ENCODE measurements at regions not wholly inside any gene's neighbourhood (a gene's known extent, or its start where the extent isn't known, plus 50 kb on each side); places are given as distances from the start of the nearest gene placed in this dataset.

DNA sequence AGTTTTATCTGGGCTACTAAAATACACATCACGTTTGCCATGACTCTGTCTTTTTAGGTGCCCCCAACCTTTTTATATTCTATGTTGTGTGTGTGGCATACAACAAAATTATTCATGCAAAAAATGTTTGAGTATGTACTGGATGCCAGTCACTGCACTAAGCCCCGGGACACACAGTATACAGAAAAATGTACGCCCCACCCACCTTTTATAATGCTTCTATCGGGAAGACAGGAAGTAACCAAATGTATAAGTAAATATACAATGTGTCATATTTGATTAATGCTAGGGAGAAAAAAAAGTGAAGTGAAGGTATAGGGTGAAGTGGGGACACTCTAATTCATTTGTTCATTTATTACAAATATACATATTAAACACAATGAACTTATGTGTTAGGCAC, 503.4 kb upstream of the MDFIC2 start:
- Histone ChIP-seq H3K4me1 (ENCODE audit: control insufficient read depth, extremely low read depth, insufficient read depth, low read length) (no peaks in the 10 kb centered on the region), H3K4me2 (ENCODE audit: insufficient read depth, low read length) (no peak overlapping the region), H3K9me3 (replicated peaks; ENCODE audit: control insufficient read depth, insufficient read depth, low read length) (no peaks in the 10 kb centered on the region), H3K79me2 (ENCODE audit: control insufficient read depth, insufficient read depth, low read length) (no peaks in the 10 kb centered on the region), H3K36me3 (ENCODE audit: control insufficient read depth in 2 of 2, extremely low read depth in 1 of 2, insufficient read depth in 2 of 2, low read length in 2 of 2) (no peaks in the 10 kb centered on the region), H3K27ac (ENCODE audit: insufficient read depth, low read depth, low read length) (no peak overlapping the region), H3K9ac (replicated peaks; ENCODE audit: extremely low read depth, insufficient read depth, low read length) (no peak overlapping the region), H2AFZ (ENCODE audit: low read depth, low read length) (no peak overlapping the region), H3K9me1 (replicated peaks; ENCODE audit: control insufficient read depth, extremely low read depth, insufficient read depth, low read length) (no peaks in the 10 kb centered on the region), H3K27me3 (ENCODE audit: control insufficient read depth in 2 of 2, insufficient read depth in 2 of 2, low read length in 2 of 2) (no peaks in the 10 kb centered on the region), H3K4me3 (replicated peaks in 1 of 3; ENCODE audit: insufficient read depth in 1 of 3, low read depth in 1 of 3, low read length in 3 of 3) (no peak overlapping the region), H4K20me1 (replicated peaks; ENCODE audit: control insufficient read depth, extremely low read depth, insufficient read depth, low read length) (no peaks in the 10 kb centered on the region)
- DNase-seq (ENCODE audit: low read depth, low spot score) (no peak), FAIRE-seq (no peak)
- TF ChIP-seq, protein P1, sequence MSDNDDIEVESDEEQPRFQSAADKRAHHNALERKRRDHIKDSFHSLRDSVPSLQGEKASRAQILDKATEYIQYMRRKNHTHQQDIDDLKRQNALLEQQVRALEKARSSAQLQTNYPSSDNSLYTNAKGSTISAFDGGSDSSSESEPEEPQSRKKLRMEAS (IDR thresholded peaks at IDR 0.05; ENCODE audit: insufficient read depth, insufficient read length), result no peak
- TF ChIP-seq POLR2AphosphoS5 (IDR thresholded peaks at IDR 0.05; ENCODE audit: insufficient read depth, low read depth, low read length) (no peak), POLR2A (IDR thresholded peaks at IDR 0.05; ENCODE audit: low read depth, low read length) (no peak), JUN (IDR thresholded peaks at IDR 0.05; ENCODE audit: borderline replicate concordance, insufficient read depth, insufficient read length, low read depth) (no peak), FOS (IDR thresholded peaks at IDR 0.05; ENCODE audit: borderline replicate concordance, insufficient read depth, low read length) (no peak), EZH2 (IDR thresholded peaks at IDR 0.05; ENCODE audit: borderline replicate concordance, low read depth, low read length, severe bottlenecking) (no peak), GATA2 (IDR thresholded peaks at IDR 0.05; ENCODE audit: insufficient read depth, insufficient read length, low read depth, low read length) (no peak), CTCF (IDR thresholded peaks at IDR 0.05; ENCODE audit: extremely low read depth in 1 of 2, insufficient read depth in 1 of 2, low read depth in 1 of 2, low read length in 2 of 2) (no peak), MYC (IDR thresholded peaks at IDR 0.05; ENCODE audit: low read depth, low read length) (no peak)
- dilution Hi-C loops (cut with MboI; ENCODE audit: extremely low pct_ligation_motif_present, low sequenced_read_pairs), result no loop called here
- BruUV-seq (replicated peaks), result no TSS peak
- ChIA-PET POLR2A (no interaction called here), CTCF (no interaction called here)
- intact Hi-C loops (cut with micrococcal nuclease), result no loop called here

All from endothelial cell of umbilical vein (primary cell).